IPS-18c (cell line): ENCODE measurements at regions not wholly inside any gene's neighbourhood (a gene's known extent, or its start where the extent isn't known, plus 50 kb on each side); places are given as distances from the start of the nearest gene placed in this dataset.
A peak's percentile ranks its signal among the peaks of the same experiment; 100 is the strongest.

Experiments
- H3K4me3 ChIP-seq: 2 replicates; pipeline ENCODE4 v1.7.0; 2013; ENCODE audit warnings: low read depth, mild to moderate bottlenecking, low read length, moderate library complexity; ENCODE audit not compliant: insufficient read depth
- H3K9me3 ChIP-seq: one replicate; pipeline ENCODE4 v1.6.1; 2013; ENCODE audit warnings: mild to moderate bottlenecking, low read length, moderate library complexity; ENCODE audit not compliant: control insufficient read depth, insufficient read depth

DNA sequence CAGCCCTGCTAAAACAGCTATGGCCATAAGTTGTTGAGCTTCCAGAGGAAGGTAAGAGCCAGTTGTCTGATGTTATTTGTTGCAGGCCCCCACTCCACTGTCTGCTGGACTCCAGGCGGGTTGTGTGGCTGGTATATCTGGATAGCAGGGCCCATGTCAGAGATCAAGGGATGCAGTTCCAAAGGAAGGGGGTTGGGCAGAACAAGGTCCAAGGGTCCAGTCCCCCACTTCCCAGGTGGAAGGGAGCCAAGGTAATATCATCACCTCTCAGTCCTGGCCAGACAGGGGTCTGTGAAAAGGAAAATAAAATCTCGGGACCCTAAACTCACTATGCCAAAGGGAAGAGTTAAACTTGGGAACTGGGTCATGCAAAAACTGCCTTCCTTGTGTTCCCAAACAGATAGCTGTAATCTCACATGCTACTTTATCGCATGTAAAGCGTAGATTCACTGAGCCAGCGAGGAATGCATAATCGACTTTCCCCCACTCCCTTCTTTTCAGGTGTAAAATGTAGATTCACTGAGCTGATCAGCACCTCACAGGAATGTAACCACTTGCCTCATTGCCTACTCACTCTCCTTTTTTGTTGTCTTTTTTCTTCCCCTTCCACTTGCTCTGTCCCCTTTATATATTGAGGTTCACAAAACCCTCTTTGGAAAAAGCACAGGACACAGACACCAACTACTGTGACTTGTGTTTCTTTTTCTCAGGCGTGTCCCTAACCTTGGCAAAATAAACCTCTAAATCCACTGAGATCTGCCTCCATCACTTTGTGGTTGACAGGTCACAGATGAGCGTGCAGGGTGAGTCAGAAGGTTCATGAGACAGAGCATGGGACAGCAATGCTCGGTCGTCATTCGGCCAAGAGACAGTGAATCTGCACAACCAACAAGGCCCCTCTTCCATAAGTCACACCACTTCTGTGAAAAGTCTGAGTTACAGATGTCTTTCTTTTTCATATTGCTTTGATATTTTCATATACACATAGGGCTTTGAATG lies 255.3 kb upstream of the SIX2 start:
- H3K4me3 ChIP-seq, result no peak overlapping the region

DNA sequence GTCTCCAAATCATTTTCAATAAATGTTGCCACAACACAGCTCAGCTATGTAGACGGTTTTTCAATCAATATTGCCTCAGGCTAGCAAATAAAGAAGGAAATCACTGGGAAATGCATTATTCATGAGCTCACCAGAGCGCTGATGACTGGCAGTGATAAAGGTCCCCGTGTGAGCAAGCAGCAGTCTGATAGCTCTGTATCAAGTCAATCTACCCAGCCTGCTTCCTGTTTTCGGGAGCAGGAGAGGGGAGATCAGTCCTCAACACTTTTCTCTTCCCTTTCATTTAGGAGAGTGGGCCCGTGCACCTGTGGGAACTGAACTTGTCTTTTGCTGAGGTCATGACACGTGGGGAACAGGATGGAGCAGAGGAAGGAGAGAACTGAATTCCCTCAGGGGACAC lies 253.9 kb upstream of the SIX2 start:
- Histone ChIP-seq H3K9me3 (peaks cover 6% of the 10 kb centered on the region), H3K4me3 (no peak overlapping the region)

More for the DNA sequence above, 255.3 kb upstream of the SIX2 start:
- H3K9me3 ChIP-seq, result peaks cover 6% of the 10 kb centered on the region

DNA sequence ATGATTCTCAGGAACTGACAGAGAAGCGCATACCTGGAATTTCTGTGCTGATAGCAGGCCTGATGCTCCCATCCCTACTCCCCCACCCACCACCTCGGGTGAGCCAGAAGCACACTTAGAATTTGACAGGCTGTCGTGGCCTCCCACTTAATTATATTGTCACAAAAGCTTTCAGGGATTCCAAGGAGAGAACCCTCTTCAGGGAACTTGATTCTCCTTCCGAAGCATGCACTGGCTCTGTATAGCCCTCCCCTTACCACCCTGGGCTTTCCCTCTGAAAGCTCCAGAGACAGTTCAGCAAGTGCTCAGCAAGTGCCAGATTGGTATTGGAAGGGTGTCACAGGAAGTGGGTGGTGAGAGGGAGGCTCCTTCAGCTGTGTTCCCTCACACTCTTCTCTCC lies 252.5 kb upstream of the SIX2 start:
- H3K9me3 ChIP-seq, result peaks cover 2% of the 10 kb centered on the region
- H3K4me3 ChIP-seq, result no peak overlapping the region

DNA sequence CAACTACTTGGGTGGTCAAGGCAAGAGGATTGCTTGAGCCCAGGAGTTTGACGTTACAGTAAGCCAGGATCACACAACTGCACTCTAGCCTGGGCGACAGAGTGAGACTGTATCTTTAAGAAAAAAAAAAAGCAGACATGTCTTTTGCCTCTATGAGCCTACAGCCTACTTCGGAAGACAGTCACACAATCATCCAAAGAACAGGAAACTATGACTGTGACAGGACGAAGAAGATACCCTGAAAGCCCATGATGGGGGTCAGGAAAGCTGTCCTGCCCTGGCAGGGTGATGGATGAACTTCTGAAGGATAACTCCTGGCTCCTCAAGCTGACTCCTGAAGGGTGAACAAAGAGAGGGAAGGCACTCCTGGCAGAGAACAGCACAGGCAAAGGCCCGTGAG lies 251.7 kb upstream of the SIX2 start:
- H3K4me3 ChIP-seq, result peak overlapping the region; percentile 12; the same call in 1 of the 2 replicates
- H3K9me3 ChIP-seq, result peaks cover 2% of the 10 kb centered on the region

DNA sequence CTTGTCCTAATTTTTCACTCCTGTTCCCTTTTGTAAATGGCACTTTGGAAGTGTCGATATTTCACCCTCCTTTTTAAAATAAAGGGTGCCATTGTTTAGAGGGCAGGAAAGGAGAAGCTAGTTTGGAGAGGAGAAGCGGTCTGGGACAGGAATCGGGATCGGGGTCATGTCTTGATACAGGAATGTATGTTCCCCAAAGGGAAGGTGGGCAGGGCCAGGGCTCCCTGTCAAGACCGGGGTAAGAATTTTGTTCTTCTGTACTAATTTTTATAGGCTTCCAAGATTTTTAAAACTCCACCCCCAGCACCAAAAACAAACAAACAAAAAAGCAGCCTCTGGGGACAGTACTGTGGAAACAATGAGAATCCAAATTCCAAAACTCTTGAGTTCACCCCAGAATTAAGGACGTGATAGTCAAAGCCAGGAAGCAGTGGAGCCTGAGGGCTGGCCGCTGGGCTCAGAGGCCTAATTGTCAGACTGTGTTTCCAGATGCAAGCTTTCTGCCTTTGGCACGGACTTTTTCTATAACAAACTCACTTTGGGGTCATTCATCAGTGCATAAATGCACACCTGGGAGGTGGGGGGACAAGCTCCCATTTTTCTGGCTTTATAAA lies 250.4 kb upstream of the SIX2 start:
- Histone ChIP-seq H3K9me3 (peaks cover 2% of the 10 kb centered on the region), H3K4me3 (no peak overlapping the region)

DNA sequence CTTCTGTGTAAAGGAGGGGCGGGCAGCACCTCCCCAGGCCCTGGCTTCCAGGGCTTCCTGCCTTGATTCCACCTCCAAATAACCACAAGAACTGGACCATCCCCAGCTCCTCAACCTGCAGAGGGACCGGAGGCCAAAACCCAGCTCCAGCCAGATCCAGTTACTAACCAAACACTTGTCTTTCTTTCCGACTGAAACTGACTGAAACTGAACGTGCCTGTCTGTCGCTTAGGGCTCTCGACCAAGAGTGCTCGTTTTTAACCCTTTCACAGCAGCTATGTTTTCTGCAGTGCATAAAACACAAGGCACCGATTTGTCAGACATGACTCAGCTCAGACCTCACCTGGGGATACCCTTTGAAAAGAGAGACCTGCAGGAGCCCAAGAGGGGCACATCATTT lies 249.9 kb upstream of the SIX2 start:
- Histone ChIP-seq H3K4me3 (no peak overlapping the region), H3K9me3 (peaks cover 2% of the 10 kb centered on the region)

DNA sequence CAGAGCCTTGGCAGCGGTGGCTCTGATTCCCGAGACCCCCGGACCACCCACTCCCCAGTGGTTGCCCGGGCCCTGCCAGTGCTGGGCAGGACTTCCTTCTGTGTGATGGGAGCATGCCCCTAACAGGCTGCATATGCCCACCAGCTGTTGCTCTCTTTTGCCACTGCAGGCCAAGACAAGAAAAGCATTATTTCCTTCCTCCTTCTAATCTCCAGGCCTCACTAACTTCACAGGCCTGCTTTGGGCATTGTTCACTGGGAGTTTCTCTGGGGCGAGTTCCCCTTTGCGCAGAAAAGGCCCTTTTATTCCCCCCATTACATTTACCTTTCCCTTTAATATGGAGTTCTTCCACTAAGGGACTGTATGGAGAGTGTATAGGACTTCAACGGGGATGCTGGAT lies 249.1 kb upstream of the SIX2 start:
- H3K9me3 ChIP-seq, result peaks cover 2% of the 10 kb centered on the region

DNA sequence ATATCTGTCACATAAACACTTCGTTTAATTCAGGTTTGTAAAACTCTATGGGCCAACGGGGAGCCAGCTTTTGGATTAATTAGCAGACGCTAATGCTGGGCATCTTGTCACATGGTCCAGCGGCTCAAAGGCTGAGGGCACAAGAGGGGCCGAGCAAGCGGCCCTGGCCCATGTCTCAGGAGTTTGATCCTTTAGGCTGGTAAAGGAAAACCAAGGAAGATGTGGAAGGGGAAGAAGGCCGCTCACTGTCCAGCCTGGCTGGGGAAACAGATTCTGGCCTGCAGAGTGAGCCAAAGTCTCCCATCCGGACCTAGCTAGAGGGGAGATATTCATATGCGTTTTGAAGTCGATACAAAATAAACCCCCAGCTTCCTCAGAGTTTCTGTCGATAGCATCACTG lies 248.6 kb upstream of the SIX2 start:
- Histone ChIP-seq H3K4me3 (no peak overlapping the region), H3K9me3 (peaks cover 2% of the 10 kb centered on the region)

More for the DNA sequence above, 249.1 kb upstream of the SIX2 start:
- no peak overlapping the region for H3K4me3 ChIP-seq

DNA sequence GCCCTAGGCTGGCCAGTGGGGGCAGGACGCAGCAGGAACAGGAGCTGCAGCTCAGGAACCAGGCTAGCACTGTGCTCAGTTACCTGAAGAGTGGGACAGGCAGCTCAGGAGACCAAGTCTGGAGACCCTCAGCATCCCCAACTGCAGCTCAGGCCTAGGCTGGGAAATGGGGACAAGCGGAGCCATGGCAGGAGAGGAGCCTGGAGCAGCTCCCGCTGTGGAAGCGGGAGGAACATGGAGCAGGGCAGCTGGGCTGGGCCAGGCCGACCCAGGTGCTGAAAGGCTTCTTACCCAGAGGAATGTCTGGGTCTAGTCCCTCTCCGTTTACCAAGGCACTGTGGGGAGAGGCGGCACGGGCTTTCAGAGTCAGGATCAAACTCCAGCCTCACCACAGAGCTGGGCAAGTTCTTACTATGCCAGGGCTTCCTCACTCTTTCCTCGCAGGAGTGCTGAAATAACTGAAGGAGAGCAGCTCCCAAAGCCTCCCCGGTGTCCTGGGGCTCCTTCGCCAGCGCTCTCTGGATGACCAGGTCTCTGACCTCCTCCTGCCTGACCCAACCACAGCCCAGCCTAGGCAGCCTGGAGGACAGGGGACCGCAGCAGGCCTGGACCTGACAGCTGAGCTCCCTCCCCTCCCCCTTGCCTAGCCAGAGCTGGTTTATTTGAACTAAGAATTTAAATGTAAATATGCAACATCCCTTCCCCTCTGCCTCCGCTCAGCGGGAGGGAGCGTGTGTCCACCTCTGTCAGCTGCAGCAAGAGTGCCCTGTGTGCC lies 247.8 kb upstream of the SIX2 start:
- Histone ChIP-seq H3K9me3 (peaks cover under 1% of the 10 kb centered on the region), H3K4me3 (peak overlapping the region; percentile 10; the same call in 1 of the 2 replicates)

DNA sequence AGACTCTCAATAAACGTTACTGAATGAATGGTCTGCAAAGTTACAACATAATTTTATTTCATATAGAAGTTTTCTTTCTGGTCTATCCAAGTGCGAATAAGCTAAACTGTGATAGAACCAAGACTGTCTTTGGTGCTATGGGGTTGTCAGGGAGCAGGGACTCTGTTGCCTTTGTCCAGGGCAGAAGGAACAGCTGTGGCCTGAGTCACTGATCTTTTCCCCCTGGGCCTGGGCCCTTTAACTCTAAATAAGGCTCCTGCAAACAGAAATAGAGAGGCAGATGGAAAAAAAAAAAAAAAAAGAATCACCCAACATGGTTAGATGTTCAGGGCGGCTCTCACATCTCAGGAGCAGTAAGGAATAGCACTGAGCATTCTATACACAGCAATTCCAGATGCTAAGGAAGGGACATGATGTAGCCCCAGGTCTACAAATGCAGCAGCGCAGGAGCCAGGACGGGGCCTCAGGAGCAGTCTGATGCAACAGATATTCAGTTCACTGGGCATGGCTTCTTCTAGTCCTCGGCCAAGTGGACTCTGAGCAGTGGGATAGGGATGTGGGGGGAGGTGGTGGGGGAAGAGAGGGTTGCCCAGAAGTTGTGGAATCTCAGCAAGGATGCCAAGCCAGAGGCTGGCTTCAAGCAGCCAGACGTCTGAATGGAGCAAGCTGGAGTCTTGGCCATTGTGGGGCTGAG lies 247.1 kb upstream of the SIX2 start:
- H3K4me3 ChIP-seq, result peak overlapping the region; percentile 10; the same call in 1 of the 2 replicates
- H3K9me3 ChIP-seq, result no peaks in the 10 kb centered on the region

DNA sequence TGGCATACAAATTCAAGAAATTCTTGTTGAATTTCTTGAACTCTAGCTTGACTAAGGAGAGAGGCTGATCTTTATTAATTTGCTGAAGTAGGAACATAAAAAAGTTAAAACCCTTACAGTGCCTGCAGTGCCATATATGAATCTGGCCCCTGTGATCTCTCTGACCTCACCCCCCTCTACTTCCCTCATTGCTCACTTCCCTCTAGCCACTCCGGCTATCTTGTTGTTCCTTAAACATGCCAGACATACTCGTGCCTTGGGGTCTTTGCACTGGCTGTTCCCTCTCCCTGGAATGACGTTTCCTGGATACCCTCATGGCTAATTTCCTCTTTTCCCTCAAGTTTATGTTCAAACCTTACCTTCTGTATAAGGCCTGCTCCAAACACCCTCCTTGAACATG lies 246.3 kb upstream of the SIX2 start:
- no peaks in the 10 kb centered on the region for H3K9me3 ChIP-seq
- H3K4me3 ChIP-seq, result no peak overlapping the region

DNA sequence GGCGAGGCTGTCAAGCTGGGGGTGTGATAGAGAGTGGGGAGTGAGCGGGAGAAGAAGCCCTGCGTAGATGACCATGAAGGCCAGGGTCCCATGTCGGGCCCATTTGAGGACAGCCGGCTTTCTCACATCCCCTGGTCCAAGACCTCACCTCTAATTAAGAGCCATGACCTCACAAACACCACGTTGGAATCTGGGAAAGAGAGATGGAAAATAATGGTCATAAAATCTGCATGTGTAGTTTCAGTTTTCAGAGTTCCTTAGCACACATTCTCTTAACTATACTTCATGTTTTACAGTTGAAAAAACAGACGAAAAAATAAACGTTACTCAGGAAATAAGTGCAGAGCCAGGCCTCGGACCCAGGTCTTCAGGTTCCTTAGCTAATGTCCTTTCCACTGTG lies 244.8 kb upstream of the SIX2 start:
- Histone ChIP-seq H3K4me3 (no peak overlapping the region), H3K9me3 (no peaks in the 10 kb centered on the region)

DNA sequence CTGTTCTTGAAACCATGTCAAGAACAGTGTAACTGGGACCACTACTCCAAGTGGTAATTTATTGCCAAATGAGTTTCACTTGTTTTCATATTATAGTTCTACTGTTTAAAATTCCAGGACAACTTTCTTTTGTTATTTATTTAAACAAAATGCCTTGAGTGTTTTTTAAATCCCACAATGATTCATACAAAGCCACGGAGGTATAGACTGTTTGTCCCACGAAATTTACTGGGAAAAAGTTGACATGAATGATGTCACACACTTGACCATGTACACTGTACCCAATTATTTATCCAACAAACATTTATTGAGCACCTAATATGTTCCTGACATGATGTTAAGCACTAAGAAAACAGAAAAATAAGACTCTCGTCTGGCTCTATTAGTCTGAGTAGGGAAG lies 243.9 kb upstream of the SIX2 start:
- no peaks in the 10 kb centered on the region for H3K9me3 ChIP-seq

DNA sequence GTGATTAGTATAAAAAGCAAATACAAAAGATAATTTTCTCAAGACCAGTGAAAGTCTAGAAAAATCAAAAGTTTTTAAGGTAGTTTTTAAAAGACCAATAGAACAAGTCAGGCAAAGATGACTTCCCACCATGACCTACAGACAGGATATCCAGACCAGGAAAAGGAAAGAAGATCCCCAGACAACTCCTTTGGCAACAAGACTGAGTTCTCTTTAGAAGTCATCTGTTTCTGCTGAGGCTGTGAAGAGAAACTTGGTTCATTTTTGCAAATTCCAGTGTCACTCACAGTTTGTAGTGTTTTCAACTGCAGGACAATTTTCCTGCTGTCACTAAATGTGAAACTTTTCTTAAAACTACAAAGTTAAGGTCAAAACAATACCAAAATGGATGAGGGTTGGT lies 240.9 kb upstream of the SIX2 start:
- Histone ChIP-seq H3K4me3 (no peak overlapping the region), H3K9me3 (no peaks in the 10 kb centered on the region)

More for the DNA sequence above, 243.9 kb upstream of the SIX2 start:
- no peak overlapping the region for H3K4me3 ChIP-seq

DNA sequence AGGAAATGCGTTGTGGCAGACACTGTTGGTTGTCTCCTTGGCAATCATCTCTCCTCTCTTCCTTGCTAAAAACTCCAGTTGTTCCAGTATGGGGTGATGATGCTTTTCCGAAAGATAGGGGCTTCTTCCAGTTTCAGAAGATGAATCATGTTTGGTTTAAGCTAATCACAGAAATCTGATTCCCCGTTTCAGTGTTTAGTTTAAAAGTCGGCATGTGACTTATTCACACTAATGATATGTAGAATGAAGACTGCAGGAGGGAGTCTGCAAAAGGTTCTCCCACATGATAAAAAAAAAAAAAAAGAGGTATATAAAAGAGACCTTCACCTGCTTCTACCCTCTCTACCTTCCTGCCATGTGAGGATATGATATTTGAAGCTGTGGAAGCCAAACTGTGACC lies 239.0 kb upstream of the SIX2 start:
- Histone ChIP-seq H3K4me3 (no peak overlapping the region), H3K9me3 (no peaks in the 10 kb centered on the region)

DNA sequence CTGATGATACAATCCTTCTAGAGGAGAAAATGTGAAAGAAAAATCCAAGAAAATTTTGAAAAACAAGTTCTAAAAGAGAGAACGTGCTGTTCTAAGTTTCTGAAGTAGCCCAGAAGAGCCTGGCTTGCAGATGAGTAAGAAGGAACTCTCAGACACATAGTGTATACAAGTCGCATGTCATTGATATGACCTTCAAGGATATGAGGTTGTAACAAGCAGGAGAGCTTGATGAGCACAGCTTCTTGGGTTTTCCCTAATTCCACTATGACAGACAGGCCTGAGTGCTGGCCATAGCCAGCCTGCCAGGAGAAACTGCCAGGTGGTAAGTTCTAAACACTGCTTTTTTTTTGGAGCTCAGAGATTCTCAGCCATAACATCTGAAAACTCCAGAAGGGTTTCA lies 235.7 kb upstream of the SIX2 start:
- H3K9me3 ChIP-seq, result no peaks in the 10 kb centered on the region
- no peak overlapping the region for H3K4me3 ChIP-seq

DNA sequence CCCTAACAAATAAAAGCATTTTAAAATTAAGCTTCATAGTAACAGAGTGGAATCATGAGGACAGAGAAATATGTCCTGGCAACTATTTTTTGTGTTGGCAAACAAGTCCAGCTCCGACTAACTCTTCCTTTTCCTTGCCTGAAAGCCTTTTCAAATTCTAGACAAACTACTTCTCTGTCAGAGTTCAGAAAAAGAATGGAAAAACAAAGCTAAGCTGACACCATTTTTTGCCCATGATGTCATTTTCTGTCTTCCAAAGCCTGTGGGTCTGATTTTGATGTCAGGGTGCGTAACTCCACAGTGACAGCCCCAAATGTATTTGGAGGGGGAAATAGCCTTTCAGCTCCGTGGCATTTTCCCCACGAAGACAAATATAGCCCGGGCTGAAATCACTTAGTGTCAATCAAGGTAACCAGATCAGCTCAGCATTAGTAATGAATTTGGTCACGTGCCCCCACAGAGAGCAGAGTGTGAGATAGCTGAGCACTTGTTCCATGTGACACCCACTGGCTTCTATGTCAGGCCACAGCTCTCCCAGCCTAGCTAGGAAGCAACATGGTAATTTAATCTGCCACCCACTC lies 233.0 kb upstream of the SIX2 start:
- no peaks in the 10 kb centered on the region for H3K9me3 ChIP-seq
- H3K4me3 ChIP-seq, result no peak overlapping the region
